H1 (cell line): ENCODE measurements at regions not wholly inside any gene's neighbourhood (a gene's known extent, or its start where the extent isn't known, plus 50 kb on each side); places are given as distances from the start of the nearest gene placed in this dataset.

Experiments used
- CTCF ChIA-PET: fragments of 300-600 bp; sonication (Branson Sonifier 250); formaldehyde crosslinking; loops from one replicate; lab custom pipeline; 2021; ENCODE audit not compliant: partially characterized antibody; lab: Charles Lee
- POLR2A ChIA-PET: fragments of 300-600 bp; sonication (Branson Sonifier 250); formaldehyde crosslinking; loops from one replicate; lab custom pipeline; 2021; ENCODE audit warnings: inconsistent platforms; ENCODE audit not compliant: partially characterized antibody; lab: Charles Lee
- DNase-seq, 2 experiments: peaks; one replicate each; pipeline versions ENCODE4 v3.0.0 to v3.0.0-alpha.2; 2010 to 2022; ENCODE audit warnings: low spot score in 2 of 2, low read depth in 1 of 2, mixed read lengths in 1 of 2
- FAIRE-seq: peaks from 2 replicates; lab custom pipeline; 2011; peaks lifted over from hg19 to GRCh38; lab: Jason Lieb, UNC
- H2AFZ ChIP-seq: 2 replicates; pipeline ENCODE4 v1.8.1; 2012; ENCODE audit warnings: low read length, inconsistent platforms
- H2AK5ac ChIP-seq: 2 replicates; pipeline ENCODE4 v1.6.1; 2013; ENCODE audit warnings: low read depth, low read length
- H2BK120ac ChIP-seq: replicated peaks from 2 replicates; pipeline ENCODE3; 2013; ENCODE audit warnings: low read depth, low read length, inconsistent platforms
- H2BK12ac ChIP-seq: 2 replicates; pipeline ENCODE4 v1.6.1; 2013; ENCODE audit warnings: low read depth, low read length
- H2BK15ac ChIP-seq: 2 replicates; pipeline ENCODE4 v1.6.1; 2013; ENCODE audit warnings: low read length
- H2BK20ac ChIP-seq: 2 replicates; pipeline ENCODE4 v1.6.1; 2013; ENCODE audit warnings: low read length
- H2BK5ac ChIP-seq: 2 replicates; pipeline ENCODE4 v1.6.1; 2013; ENCODE audit warnings: low read depth, low read length
- H3K14ac ChIP-seq: 2 replicates; pipeline ENCODE4 v1.6.1; 2013; ENCODE audit warnings: inconsistent platforms; ENCODE audit not compliant: insufficient read length
- H3K18ac ChIP-seq: 2 replicates; pipeline ENCODE4 v1.6.1; 2013; ENCODE audit warnings: low read length; ENCODE audit errors: extremely low read depth
- H3K23ac ChIP-seq: 2 replicates; pipeline ENCODE4 v1.6.1; 2013; ENCODE audit warnings: inconsistent platforms; ENCODE audit not compliant: insufficient read length
- H3K23me2 ChIP-seq: 2 replicates; pipeline ENCODE4 v1.6.1; 2013; ENCODE audit warnings: low read depth, low read length
- H3K27ac ChIP-seq: 2 replicates; pipeline ENCODE4 v1.6.1; 2011; ENCODE audit warnings: low read depth, low read length, inconsistent platforms
- H3K27me3 ChIP-seq, 4 experiments: replicated peaks in 1 of 4; 1 replicate in 1 of 4; 2 replicates in 3 of 4; pipeline versions ENCODE4 v1.6.1 to v1.8.1; 2011 to 2013; ENCODE audit warnings: low read length in 3 of 4, mild to moderate bottlenecking in 3 of 4, inconsistent platforms in 2 of 4, mixed read lengths in 2 of 4, moderate library complexity in 1 of 4; ENCODE audit not compliant: control insufficient read depth in 3 of 4, insufficient read depth in 3 of 4; ENCODE audit errors: extremely low read depth in 1 of 4
- H3K36me3 ChIP-seq, 4 experiments: 2 replicates each; pipeline versions ENCODE4 v1.6.1 to v1.8.1; 2011 to 2013; ENCODE audit warnings: mild to moderate bottlenecking in 4 of 4, low read length in 3 of 4, moderate library complexity in 2 of 4, control low read depth in 1 of 4, inconsistent platforms in 1 of 4; ENCODE audit not compliant: insufficient read depth in 4 of 4, control insufficient read depth in 2 of 4
- H3K4ac ChIP-seq: replicated peaks from 2 replicates; pipeline ENCODE3; 2013; ENCODE audit warnings: low read length, low read depth, mixed read lengths, inconsistent platforms; ENCODE audit not compliant: insufficient read length
- H3K4me1 ChIP-seq, 4 experiments: replicated peaks in 1 of 4; 1 replicate in 1 of 4; 2 replicates in 3 of 4; pipeline versions ENCODE4 v1.6.1 to v1.8.1; 2011 to 2013; ENCODE audit warnings: low read length in 3 of 4, inconsistent platforms in 2 of 4, mixed read lengths in 1 of 4; ENCODE audit not compliant: insufficient read depth in 4 of 4, control insufficient read depth in 3 of 4
- H3K4me2 ChIP-seq, 2 experiments: 2 replicates each; pipeline versions ENCODE4 v1.6.1 to v1.8.1; 2011 to 2013; ENCODE audit warnings: low read depth in 2 of 2, low read length in 2 of 2, control low read depth in 1 of 2, inconsistent platforms in 1 of 2, mild to moderate bottlenecking in 1 of 2; ENCODE audit not compliant: insufficient read depth in 1 of 2
- H3K4me3 ChIP-seq, 4 experiments: fragments of 200-600, 300-600 bp in 1 of 4; sonication (generic), shearing (Covaris generic), sonication (Bioruptor Twin) in 1 of 4; 2 replicates each; pipeline versions ENCODE4 v1.5.1 to v1.8.1; 2011 to 2016; ENCODE audit warnings: low read length in 4 of 4, low read depth in 3 of 4, control low read depth in 2 of 4, inconsistent platforms in 2 of 4, mild to moderate bottlenecking in 2 of 4, mixed read lengths in 1 of 4, moderate library complexity in 1 of 4; ENCODE audit not compliant: insufficient read depth in 2 of 4; ENCODE audit errors: extremely low read depth in 1 of 4
- H3K56ac ChIP-seq: replicated peaks from 2 replicates; pipeline ENCODE3; 2013; ENCODE audit warnings: low read depth, mild to moderate bottlenecking, mixed read lengths, low read length, inconsistent platforms; ENCODE audit not compliant: insufficient read length
- H3K79me1 ChIP-seq: 2 replicates; pipeline ENCODE4 v1.6.1; 2013; ENCODE audit warnings: low read depth, low read length, control low read depth
- H3K79me2 ChIP-seq, 2 experiments: 2 replicates each; pipeline versions ENCODE4 v1.6.1 to v1.8.1; 2012 to 2013; ENCODE audit warnings: low read length in 2 of 2, mild to moderate bottlenecking in 2 of 2, inconsistent platforms in 1 of 2; ENCODE audit not compliant: insufficient read depth in 2 of 2, control insufficient read depth in 1 of 2
- H3K9ac ChIP-seq, 4 experiments: replicated peaks in 1 of 4; 1 replicate in 1 of 4; 2 replicates in 3 of 4; pipeline versions ENCODE4 v1.6.1 to v1.8.1; 2011 to 2013; ENCODE audit warnings: low read depth in 3 of 4, low read length in 3 of 4, control low read depth in 2 of 4, mild to moderate bottlenecking in 2 of 4, moderate library complexity in 2 of 4, inconsistent platforms in 1 of 4; ENCODE audit errors: extremely low read depth in 1 of 4
- H3K9me3 ChIP-seq, 2 experiments: 2 replicates each; pipeline versions ENCODE4 v1.6.1 to v1.8.1; 2012 to 2013; ENCODE audit warnings: mild to moderate bottlenecking in 2 of 2, moderate library complexity in 2 of 2, control low read depth in 1 of 2, inconsistent platforms in 1 of 2, low read depth in 1 of 2, low read length in 1 of 2, mixed read lengths in 1 of 2; ENCODE audit not compliant: insufficient read depth in 2 of 2
- H4K20me1 ChIP-seq, 2 experiments: replicated peaks in 1 of 2; 2 replicates each; pipeline versions ENCODE3 to v1.8.1; 2011 to 2013; ENCODE audit warnings: inconsistent platforms in 2 of 2, low read length in 2 of 2, mild to moderate bottlenecking in 1 of 2; ENCODE audit not compliant: insufficient read depth in 2 of 2, control insufficient read depth in 1 of 2
- H4K5ac ChIP-seq: 2 replicates; pipeline ENCODE4 v1.6.1; 2013; ENCODE audit warnings: low read length, low read depth, mixed read lengths, inconsistent platforms; ENCODE audit not compliant: insufficient read length
- H4K8ac ChIP-seq: 2 replicates; pipeline ENCODE4 v1.8.0; 2013; ENCODE audit warnings: mild to moderate bottlenecking, moderate library complexity, low read length, inconsistent platforms; ENCODE audit not compliant: insufficient read depth; ENCODE audit errors: extremely low read depth
- H4K91ac ChIP-seq: replicated peaks from 2 replicates; pipeline ENCODE3; 2013; ENCODE audit warnings: low read length, mixed read lengths, inconsistent platforms; ENCODE audit not compliant: insufficient read length
- SIRT6 ChIP-seq: IDR thresholded peaks from one replicate; pipeline ENCODE4 v1.7.1; 2012; ENCODE audit warnings: low read length, inconsistent platforms
- SRF ChIP-seq: IDR thresholded peaks from 2 replicates; pipeline ENCODE4 v1.6.1; 2011; ENCODE audit warnings: mild to moderate bottlenecking, low read depth, low read length, moderate library complexity
- WGBS, 2 experiments: shearing (Covaris generic) in 1 of 2; methylation state at CpG; one replicate each; pipeline versions ENCODE4 v1.1.6 to v1.1.7; 2013 to 2015; ENCODE audit warnings: low lambda C conversion rate in 2 of 2, mixed read lengths in 2 of 2, inconsistent platforms in 1 of 2, low coverage in 1 of 2, missing lambda C conversion rate in 1 of 2; ENCODE audit not compliant: insufficient replicate concordance in 2 of 2, insufficient coverage in 1 of 2, insufficient read length in 1 of 2; ENCODE audit errors: extremely low coverage in 1 of 2, missing lambda C conversion rate in 1 of 2; 5-methylcytosine and 5-hydroxymethylcytosine counted together

DNA sequence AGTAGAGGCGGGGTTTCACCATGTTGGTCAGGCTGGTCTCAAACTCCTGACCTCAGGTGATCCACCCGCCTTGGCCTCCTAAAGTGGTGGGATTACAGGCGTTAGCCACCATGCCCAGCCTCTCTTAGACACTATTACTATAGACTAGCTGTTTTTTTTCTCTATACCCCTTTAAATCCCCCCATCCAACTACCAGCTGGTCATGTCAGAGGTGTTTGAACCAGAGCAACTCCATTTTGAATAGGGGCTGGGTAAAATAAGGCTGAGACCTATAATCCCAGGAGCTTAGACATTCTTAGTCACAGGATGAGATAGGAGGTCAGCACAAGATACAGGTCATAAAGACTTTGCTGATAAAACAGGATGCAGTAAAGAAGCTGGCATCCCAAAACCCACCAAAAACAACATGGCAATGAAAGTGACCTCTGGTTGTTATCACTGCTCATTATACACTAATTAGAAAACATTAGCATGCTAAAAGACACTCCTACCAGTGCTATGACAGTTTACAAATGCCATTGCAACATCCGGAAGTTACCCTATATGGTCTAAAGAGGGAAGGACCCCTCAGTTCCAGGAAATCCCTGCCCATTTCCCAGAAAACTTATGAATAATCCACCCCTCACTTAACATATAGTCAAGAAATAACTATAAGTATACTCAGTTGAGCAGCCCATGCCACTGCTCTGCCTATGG is 57.8 kb upstream of the GPD1L start:
- Histone ChIP-seq H4K8ac (no peak overlapping the region), H2BK5ac (no peak overlapping the region)
- no peak for TF ChIP-seq SIRT6
- TF ChIP-seq SRF: 0 out of 2 replicates have a peak, but pooled peaks have one; percentile 8
- TF ChIP-seq, all 59 proteins: peak for 1
- Histone ChIP-seq H2AFZ (no peak overlapping the region), H3K4me1 (peaks cover 0 to 10% (median under 1%) of the 10 kb centered on the region in 4 experiments; a peak in 2 of 7 replicates), H3K27ac (no peak overlapping the region), H3K56ac (no peak overlapping the region), H2BK120ac (no peak overlapping the region), H3K9ac (no peak overlapping the region), H2BK15ac (no peak overlapping the region), H3K18ac (no peak overlapping the region), H3K23ac (no peak overlapping the region), H3K4ac (no peak overlapping the region), H2BK12ac (no peak overlapping the region), H4K5ac (no peak overlapping the region), H3K23me2 (no peaks in the 10 kb centered on the region), H3K14ac (no peak overlapping the region), H2BK20ac (no peak overlapping the region), H3K79me1 (no peaks in the 10 kb centered on the region), H3K4me2 (no peak overlapping the region), H2AK5ac (no peak overlapping the region), H3K9me3 (0 out of 4 replicates have a peak, but pooled peaks cover 0 to 3% of the 10 kb centered on the region in 2 experiments), H3K79me2 (no peaks in the 10 kb centered on the region), H3K27me3 (no peaks in the 10 kb centered on the region), H3K36me3 (no peaks in the 10 kb centered on the region), H4K91ac (no peak overlapping the region), H4K20me1 (no peaks in the 10 kb centered on the region), H3K4me3 (no peak overlapping the region)
- DNase-seq (no peak), FAIRE-seq (no peak)
- ChIA-PET POLR2A (no interaction called here), CTCF (interaction anchor here (0.8 to 1.0 kb wide), 2 partner anchors 11 to 29 kb away, joined by 5 to 6 read pairs; no protein-coding TSS in a partner anchor)
- 85% methylated on average over 4 of the region's 4 CpGs; no CpG with 5 or more reads in 1 of the 2 experiments for WGBS, 2 experiments
